Gastroesophageal sphincter (tissue), 3 donors: ENCODE measurements at regions not wholly inside any gene's neighbourhood (a gene's known extent, or its start where the extent isn't known, plus 50 kb on each side); places are given as distances from the start of the nearest gene placed in this dataset.

Experiments
- EP300 ChIP-seq: sonication (generic); formaldehyde crosslinking; IDR thresholded peaks from one replicate; pipeline ENCODE4 v1.6.1; 2017; ENCODE audit warnings: antibody characterized with exemption, mild to moderate bottlenecking
- POLR2A ChIP-seq, 2 donors: fragments of 450-650 bp; IDR thresholded peaks; one replicate each; pipeline ENCODE4 v1.6.1; 2017; ENCODE audit warnings: antibody characterized with exemption in 2 of 2, mild to moderate bottlenecking in 2 of 2, moderate library complexity in 1 of 2
- POLR2AphosphoS5 ChIP-seq: sonication (generic); formaldehyde crosslinking; IDR thresholded peaks from one replicate; pipeline ENCODE4 v1.6.1; 2017; ENCODE audit warnings: antibody characterized with exemption
- TF ChIP-seq, protein P1 (sequence below), 4 experiments: fragments of 200-600 bp in 2 of 4; fragments of 450-650 bp in 2 of 4; sonication (generic) in 1 of 4; IDR thresholded peaks; one replicate each; pipeline ENCODE4 v1.5.1; 2017 to 2019; ENCODE audit warnings: antibody characterized with exemption in 4 of 4, mild to moderate bottlenecking in 2 of 4, moderate library complexity in 2 of 4

DNA sequence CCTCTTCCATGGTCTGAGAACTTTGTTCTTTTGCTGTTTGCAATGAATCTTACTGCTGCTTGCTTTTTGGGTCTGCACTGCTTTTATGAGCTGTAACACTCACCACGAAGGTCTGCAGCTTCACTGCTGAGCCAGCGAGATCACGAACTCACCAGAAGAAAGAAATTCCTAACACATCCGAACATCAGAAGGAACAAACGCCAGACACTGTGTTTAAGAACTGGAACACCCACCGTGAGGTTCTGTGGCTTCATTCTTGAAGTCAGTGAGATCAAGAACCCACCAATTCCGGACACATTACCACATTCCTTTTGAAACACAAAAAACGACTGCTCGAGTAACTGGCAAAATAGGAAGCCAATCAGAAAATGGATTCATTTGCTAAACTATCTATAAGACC lies 471.8 kb downstream of the TFAP2A start:
- TF ChIP-seq, protein P1, sequence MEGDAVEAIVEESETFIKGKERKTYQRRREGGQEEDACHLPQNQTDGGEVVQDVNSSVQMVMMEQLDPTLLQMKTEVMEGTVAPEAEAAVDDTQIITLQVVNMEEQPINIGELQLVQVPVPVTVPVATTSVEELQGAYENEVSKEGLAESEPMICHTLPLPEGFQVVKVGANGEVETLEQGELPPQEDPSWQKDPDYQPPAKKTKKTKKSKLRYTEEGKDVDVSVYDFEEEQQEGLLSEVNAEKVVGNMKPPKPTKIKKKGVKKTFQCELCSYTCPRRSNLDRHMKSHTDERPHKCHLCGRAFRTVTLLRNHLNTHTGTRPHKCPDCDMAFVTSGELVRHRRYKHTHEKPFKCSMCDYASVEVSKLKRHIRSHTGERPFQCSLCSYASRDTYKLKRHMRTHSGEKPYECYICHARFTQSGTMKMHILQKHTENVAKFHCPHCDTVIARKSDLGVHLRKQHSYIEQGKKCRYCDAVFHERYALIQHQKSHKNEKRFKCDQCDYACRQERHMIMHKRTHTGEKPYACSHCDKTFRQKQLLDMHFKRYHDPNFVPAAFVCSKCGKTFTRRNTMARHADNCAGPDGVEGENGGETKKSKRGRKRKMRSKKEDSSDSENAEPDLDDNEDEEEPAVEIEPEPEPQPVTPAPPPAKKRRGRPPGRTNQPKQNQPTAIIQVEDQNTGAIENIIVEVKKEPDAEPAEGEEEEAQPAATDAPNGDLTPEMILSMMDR (IDR thresholded peaks at IDR 0.05), result no peak
- TF ChIP-seq EP300 (no peak), POLR2AphosphoS5 (no peak), POLR2A (IDR thresholded peaks at IDR 0.05) (no peak)
